Naive thymus-derived CD4-positive, alpha-beta T cell (primary cell): ENCODE measurements at regions not wholly inside any gene's neighbourhood (a gene's known extent, or its start where the extent isn't known, plus 50 kb on each side); places are given as distances from the start of the nearest gene placed in this dataset.

Experiments used
- ATAC-seq: fragments of 150-1000 bp; cut with Tn5 transposase; 2 replicates; pipeline ENCODE4 v1.10.0; 2021; ENCODE audit warnings: mild to moderate bottlenecking, moderate library complexity
- CTCF ChIA-PET: fragments of 350-600 bp; sonication (Branson Sonifier 250); formaldehyde crosslinking; loops from one replicate; lab custom pipeline; 2021; ENCODE audit warnings: antibody characterized with exemption; lab: Charles Lee
- POLR2A ChIA-PET: fragments of 350-600 bp; sonication (Branson Sonifier 250); formaldehyde crosslinking; loops from one replicate; lab custom pipeline; 2021; ENCODE audit warnings: antibody characterized with exemption, inconsistent platforms; lab: Charles Lee
- DNase-seq, 9 donors: peaks; one replicate each; pipeline versions ENCODE4 v3.0.0 to v3.0.0-alpha.2; 2020 to 2022; ENCODE audit warnings: mixed read lengths in 1 of 9
- H3K27ac ChIP-seq: one replicate; pipeline ENCODE4 v1.7.0; 2013; ENCODE audit warnings: mild to moderate bottlenecking, low read depth, low read length, moderate library complexity
- H3K27me3 ChIP-seq, 2 donors: one replicate each; pipeline ENCODE4 v1.7.0; 2013; ENCODE audit warnings: low read length in 2 of 2, mild to moderate bottlenecking in 2 of 2, moderate library complexity in 2 of 2; ENCODE audit not compliant: control insufficient read depth in 2 of 2, insufficient read depth in 2 of 2
- H3K36me3 ChIP-seq, 3 experiments: 1 replicate in 2 of 3; 2 replicates in 1 of 3; pipeline ENCODE4 v1.7.0; 2013; ENCODE audit warnings: low read length in 3 of 3, mild to moderate bottlenecking in 3 of 3, moderate library complexity in 1 of 3; ENCODE audit not compliant: insufficient read depth in 3 of 3, control insufficient read depth in 2 of 3
- H3K4me1 ChIP-seq, 2 donors: one replicate each; pipeline ENCODE4 v1.7.0; 2013; ENCODE audit warnings: low read length in 2 of 2, mild to moderate bottlenecking in 2 of 2, moderate library complexity in 1 of 2; ENCODE audit not compliant: control insufficient read depth in 2 of 2, insufficient read depth in 2 of 2
- H3K4me3 ChIP-seq: 2 replicates; pipeline ENCODE4 v1.7.0; 2013; ENCODE audit warnings: mild to moderate bottlenecking, low read length
- H3K9me3 ChIP-seq, 3 experiments: 1 replicate in 2 of 3; 2 replicates in 1 of 3; pipeline ENCODE4 v1.7.0; 2013; ENCODE audit warnings: low read length in 3 of 3; ENCODE audit not compliant: control insufficient read depth in 2 of 3
- H3K27ac Mint-ChIP-seq, 9 donors: one replicate each; pipeline ENCODE4 v1.8.0; 2020 to 2022; ENCODE audit warnings: mixed read lengths in 9 of 9, mild to moderate bottlenecking in 8 of 9, moderate library complexity in 5 of 9, inconsistent platforms in 2 of 9
- H3K27me3 Mint-ChIP-seq, 5 donors: one replicate each; pipeline ENCODE4 v1.8.0; 2021 to 2022; ENCODE audit warnings: mixed read lengths in 5 of 5, mild to moderate bottlenecking in 1 of 5
- H3K36me3 Mint-ChIP-seq, 5 donors: one replicate each; pipeline ENCODE4 v1.8.0; 2020 to 2022; ENCODE audit warnings: mixed read lengths in 5 of 5, mild to moderate bottlenecking in 3 of 5, inconsistent platforms in 1 of 5
- H3K4me1 Mint-ChIP-seq, 7 donors: one replicate each; pipeline ENCODE4 v1.8.0; 2020 to 2022; ENCODE audit warnings: mixed read lengths in 7 of 7, mild to moderate bottlenecking in 3 of 7, inconsistent platforms in 1 of 7
- H3K4me3 Mint-ChIP-seq, 10 donors: one replicate each; pipeline ENCODE4 v1.8.0; 2020 to 2022; ENCODE audit warnings: mild to moderate bottlenecking in 10 of 10, mixed read lengths in 10 of 10, moderate library complexity in 6 of 10, inconsistent platforms in 2 of 10
- H3K9me3 Mint-ChIP-seq, 11 donors: one replicate each; pipeline ENCODE4 v1.8.0; 2020 to 2022; ENCODE audit warnings: mixed read lengths in 11 of 11, mild to moderate bottlenecking in 4 of 11, inconsistent platforms in 1 of 11, moderate library complexity in 1 of 11
- intact Hi-C, 2 donors: fragments of 100-400 bp; cut with micrococcal nuclease; formaldehyde crosslinking; loops; one replicate each; pipeline ENCODE4 v1.15.1; 2023

DNA sequence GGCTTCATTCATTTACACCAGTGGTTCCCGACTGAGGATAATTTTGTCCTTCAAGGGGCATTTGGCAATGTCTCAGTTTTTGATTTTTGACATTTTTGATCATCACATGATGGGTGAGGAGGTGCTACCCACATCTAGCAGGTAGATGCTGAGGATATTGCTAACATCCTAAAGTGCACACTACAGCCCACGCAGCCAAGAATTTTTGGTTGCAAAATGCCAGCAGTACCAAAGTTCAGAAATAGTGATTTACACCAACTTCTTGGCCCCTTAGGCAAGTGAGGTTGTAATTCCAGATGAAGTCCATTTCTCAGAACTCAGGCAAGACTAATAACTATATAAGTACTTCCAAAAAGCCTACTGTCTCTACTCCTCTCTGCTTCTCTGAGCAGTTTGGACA is 80.1 kb upstream of the TSHZ2 start:
- Histone ChIP-seq H3K9me3 (no peaks in the 10 kb centered on the region), H3K27ac (no peak overlapping the region), H3K4me3 (no peak overlapping the region), H3K27me3 (no peaks in the 10 kb centered on the region), H3K36me3 (no peaks in the 10 kb centered on the region), H3K4me1 (no peaks in the 10 kb centered on the region)
- H3K27me3 Mint-ChIP-seq: peaks cover 0 to 12% (median 6%) of the 10 kb centered on the region in 5 donors
- intact Hi-C loops: no loop called here
- H3K9me3 Mint-ChIP-seq: peaks cover 0 to 14% (median 3%) of the 10 kb centered on the region in 11 donors
- no peak for ATAC-seq
- no peak for DNase-seq
- H3K27ac Mint-ChIP-seq: no peak overlapping the region
- POLR2A ChIA-PET: no interaction called here
- peaks cover 0 to 16% (median 9%) of the 10 kb centered on the region in 7 donors for H3K4me1 Mint-ChIP-seq
- CTCF ChIA-PET: no interaction called here
- no peak overlapping the region for H3K4me3 Mint-ChIP-seq
- H3K36me3 Mint-ChIP-seq: peaks cover 0 to 5% (median 0%) of the 10 kb centered on the region in 5 donors

DNA sequence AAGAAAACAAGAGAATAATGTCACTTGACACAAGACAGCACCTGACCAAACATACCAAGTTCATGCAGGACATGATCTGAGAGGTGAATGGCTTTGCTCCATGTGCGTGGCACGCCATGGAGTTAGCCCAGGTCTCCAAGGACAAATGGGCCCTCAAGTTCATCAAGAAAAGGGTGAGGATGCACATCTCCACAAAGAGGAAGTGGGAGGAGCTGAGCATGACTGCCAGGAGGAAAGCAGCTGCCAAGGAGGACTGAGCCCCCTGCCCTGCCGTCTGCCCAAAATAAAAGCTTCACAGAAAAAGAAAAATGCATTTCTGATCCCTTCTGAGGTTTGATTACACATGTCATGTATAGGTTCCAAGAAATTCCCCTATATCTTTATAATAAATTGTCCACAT is 82.0 kb upstream of the TSHZ2 start:
- Histone ChIP-seq H3K9me3 (no peaks in the 10 kb centered on the region), H3K36me3 (no peaks in the 10 kb centered on the region), H3K4me1 (no peaks in the 10 kb centered on the region), H3K27ac (no peak overlapping the region), H3K27me3 (no peaks in the 10 kb centered on the region), H3K4me3 (no peak overlapping the region)
- ChIA-PET POLR2A (interaction anchor here (0.6 kb wide), 1 partner anchor 21 kb away, joined by 5 read pairs; no protein-coding TSS in a partner anchor), CTCF (no interaction called here)
- intact Hi-C loops: no loop called here
- H3K27ac Mint-ChIP-seq: no peak overlapping the region
- peaks cover 0 to 4% (median 0%) of the 10 kb centered on the region in 5 donors for H3K36me3 Mint-ChIP-seq
- no peak overlapping the region for H3K4me3 Mint-ChIP-seq
- peaks cover 0 to 10% (median 4%) of the 10 kb centered on the region in 7 donors for H3K4me1 Mint-ChIP-seq
- H3K9me3 Mint-ChIP-seq: peaks cover 0 to 11% (median 2%) of the 10 kb centered on the region in 11 donors
- DNase-seq: no peak
- no peak for ATAC-seq
- peaks cover 0 to 14% (median 5%) of the 10 kb centered on the region in 5 donors for H3K27me3 Mint-ChIP-seq

DNA sequence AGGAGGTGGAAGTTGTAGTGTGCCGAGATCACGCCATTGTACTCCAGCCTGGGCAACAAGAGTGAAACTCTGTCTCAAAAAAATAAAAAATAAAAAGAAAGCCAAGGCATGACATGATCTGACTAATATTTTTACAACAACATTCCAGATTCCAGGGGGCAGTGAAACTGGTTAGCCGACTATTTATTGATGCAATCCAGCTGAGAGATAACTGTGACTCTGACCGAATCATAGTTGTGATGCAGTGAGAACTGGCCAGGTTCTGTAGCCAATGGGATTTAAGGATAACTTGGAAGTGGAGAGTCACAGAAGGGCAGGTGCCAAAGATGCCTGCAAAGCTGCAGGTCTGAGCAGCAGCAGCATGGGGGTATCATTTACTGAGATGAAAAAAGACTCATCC is 82.9 kb upstream of the TSHZ2 start:
- Histone ChIP-seq H3K9me3 (no peaks in the 10 kb centered on the region), H3K36me3 (no peaks in the 10 kb centered on the region), H3K4me3 (no peak overlapping the region), H3K27me3 (no peaks in the 10 kb centered on the region), H3K27ac (no peak overlapping the region), H3K4me1 (no peaks in the 10 kb centered on the region)
- H3K36me3 Mint-ChIP-seq: peaks cover 0 to 4% (median 0%) of the 10 kb centered on the region in 5 donors
- intact Hi-C loops: no loop called here
- DNase-seq (no peak), ATAC-seq (no peak)
- peaks cover 0 to 11% (median 2%) of the 10 kb centered on the region in 11 donors for H3K9me3 Mint-ChIP-seq
- ChIA-PET POLR2A (no interaction called here), CTCF (no interaction called here)
- no peak overlapping the region for H3K4me3 Mint-ChIP-seq
- H3K4me1 Mint-ChIP-seq: peaks cover 0 to 8% (median 0%) of the 10 kb centered on the region in 7 donors
- H3K27me3 Mint-ChIP-seq: peaks cover 0 to 14% (median 5%) of the 10 kb centered on the region in 5 donors
- no peak overlapping the region for H3K27ac Mint-ChIP-seq

DNA sequence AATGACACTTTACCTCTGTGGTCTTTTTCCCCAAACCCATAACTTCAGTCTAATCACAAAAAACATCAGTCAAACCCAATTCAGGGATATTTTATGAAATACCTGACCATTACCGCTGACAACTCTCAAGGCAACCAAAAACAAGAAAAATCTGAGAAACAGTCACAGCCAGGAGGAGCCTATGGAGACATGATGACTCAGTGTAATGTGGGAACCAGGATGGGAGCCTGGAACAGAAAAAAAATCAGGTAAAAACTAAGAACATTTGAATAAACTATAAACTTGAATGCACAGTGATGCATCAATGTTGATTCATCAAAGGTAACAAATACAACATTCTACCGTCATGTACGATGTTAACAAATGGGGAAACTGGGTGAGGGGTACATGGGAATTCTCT is 84.1 kb upstream of the TSHZ2 start:
- ATAC-seq (no peak), DNase-seq (no peak)
- H3K27me3 Mint-ChIP-seq: peaks cover 0 to 14% (median 5%) of the 10 kb centered on the region in 5 donors
- ChIA-PET CTCF (no interaction called here), POLR2A (no interaction called here)
- H3K36me3 Mint-ChIP-seq: peaks cover 0 to 4% (median 0%) of the 10 kb centered on the region in 5 donors
- H3K9me3 Mint-ChIP-seq: peaks cover 0 to 11% (median 2%) of the 10 kb centered on the region in 11 donors
- Histone ChIP-seq H3K36me3 (no peaks in the 10 kb centered on the region), H3K4me3 (no peak overlapping the region), H3K27ac (no peak overlapping the region), H3K9me3 (no peaks in the 10 kb centered on the region), H3K4me1 (no peaks in the 10 kb centered on the region), H3K27me3 (no peaks in the 10 kb centered on the region)
- peaks cover 0 to 5% (median 0%) of the 10 kb centered on the region in 7 donors for H3K4me1 Mint-ChIP-seq
- H3K4me3 Mint-ChIP-seq: no peak overlapping the region
- intact Hi-C loops: no loop called here
- H3K27ac Mint-ChIP-seq: no peak overlapping the region

DNA sequence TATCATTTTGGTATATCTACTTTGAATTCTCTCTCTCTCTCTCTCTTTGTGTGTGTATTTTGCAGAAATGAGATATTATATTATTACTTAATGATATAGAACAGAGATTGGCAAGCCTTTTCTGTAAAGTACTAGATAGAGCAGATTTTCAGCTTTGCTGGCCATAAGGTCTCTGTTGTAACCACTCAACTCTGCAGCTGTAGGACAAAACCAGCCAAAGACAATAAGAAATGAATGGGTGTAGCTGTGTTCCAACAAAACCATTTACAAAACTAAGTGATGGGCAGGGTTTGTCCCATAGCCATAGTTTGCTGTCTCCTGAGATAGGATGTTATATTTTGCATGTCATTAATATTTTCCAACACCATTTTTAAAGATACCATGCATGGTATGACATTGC is 91.2 kb upstream of the TSHZ2 start:
- ATAC-seq (no peak), DNase-seq (no peak)
- no peak overlapping the region for H3K27ac Mint-ChIP-seq
- H3K27me3 ChIP-seq: no peaks in the 10 kb centered on the region
- CTCF ChIA-PET: no interaction called here
- POLR2A ChIA-PET: no interaction called here
- H3K27me3 Mint-ChIP-seq: peaks cover 0 to 5% (median 0%) of the 10 kb centered on the region in 5 donors
- no peaks in the 10 kb centered on the region for H3K36me3 Mint-ChIP-seq
- intact Hi-C loops: no loop called here
- peaks cover 0 to 10% (median 2%) of the 10 kb centered on the region in 11 donors for H3K9me3 Mint-ChIP-seq
- no peaks in the 10 kb centered on the region for H3K9me3 ChIP-seq
- H3K36me3 ChIP-seq: no peaks in the 10 kb centered on the region
- H3K4me1 Mint-ChIP-seq: no peaks in the 10 kb centered on the region
- H3K27ac ChIP-seq: no peak overlapping the region
- no peak overlapping the region for H3K4me3 Mint-ChIP-seq
- H3K4me1 ChIP-seq: no peaks in the 10 kb centered on the region
- no peak overlapping the region for H3K4me3 ChIP-seq

DNA sequence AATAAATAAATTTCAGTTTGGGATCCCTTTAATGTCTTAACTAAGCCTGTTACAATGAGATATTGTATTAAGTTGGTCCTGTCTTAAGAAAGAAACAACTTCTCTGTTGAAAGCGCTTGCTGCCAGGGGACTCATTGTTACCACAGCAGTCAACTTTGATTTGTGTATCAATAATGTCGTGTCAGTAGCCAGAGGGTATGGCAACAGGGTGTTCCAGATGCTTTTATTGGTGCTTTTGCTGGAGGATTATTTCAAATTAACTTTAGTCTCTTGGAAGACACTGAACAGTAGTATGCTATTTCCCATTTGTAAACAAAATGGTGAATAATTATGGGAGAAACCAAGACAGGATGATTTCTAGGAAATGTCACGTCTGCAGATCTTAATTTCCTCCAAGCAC is 91.9 kb upstream of the TSHZ2 start:
- H3K4me3 ChIP-seq: no peak overlapping the region
- POLR2A ChIA-PET: no interaction called here
- CTCF ChIA-PET: no interaction called here
- H3K27ac ChIP-seq: no peak overlapping the region
- DNase-seq: no peak
- Mint-ChIP-seq H3K9me3 (peaks cover 0 to 10% (median 2%) of the 10 kb centered on the region in 11 donors), H3K36me3 (no peaks in the 10 kb centered on the region), H3K27me3 (peaks cover 0 to 5% (median 0%) of the 10 kb centered on the region in 5 donors), H3K4me1 (peaks cover 0 to 2% (median 0%) of the 10 kb centered on the region in 7 donors), H3K4me3 (no peak overlapping the region), H3K27ac (no peak overlapping the region)
- ATAC-seq: no peak
- no peaks in the 10 kb centered on the region for H3K27me3 ChIP-seq
- intact Hi-C loops: no loop called here
- H3K4me1 ChIP-seq: no peaks in the 10 kb centered on the region
- H3K9me3 ChIP-seq: no peaks in the 10 kb centered on the region
- H3K36me3 ChIP-seq: no peaks in the 10 kb centered on the region

DNA sequence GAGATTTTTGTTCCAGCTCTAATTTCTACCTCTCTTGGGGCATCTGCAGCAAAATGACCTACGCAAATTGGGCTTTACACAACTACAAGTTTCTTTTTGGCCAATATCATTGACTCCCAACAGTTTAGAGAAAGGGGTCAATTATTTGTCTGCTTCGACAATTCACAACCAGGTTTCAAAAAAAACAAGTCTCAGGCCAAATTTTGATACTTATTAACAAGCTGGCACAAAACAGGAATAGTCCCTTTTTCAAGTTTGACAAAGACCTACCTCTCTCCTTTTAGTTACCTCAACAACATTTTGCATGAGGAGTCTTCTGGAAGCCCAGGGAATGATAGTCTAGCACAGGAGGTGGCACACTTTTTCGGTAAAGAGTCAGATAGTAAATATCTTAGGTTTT is 97.9 kb upstream of the TSHZ2 start:
- Mint-ChIP-seq H3K4me1 (peaks cover 0 to 4% (median 0%) of the 10 kb centered on the region in 7 donors), H3K9me3 (peaks cover 0 to 6% (median under 1%) of the 10 kb centered on the region in 11 donors), H3K36me3 (no peaks in the 10 kb centered on the region), H3K4me3 (no peak overlapping the region), H3K27ac (no peak overlapping the region), H3K27me3 (no peaks in the 10 kb centered on the region)
- Histone ChIP-seq H3K36me3 (no peaks in the 10 kb centered on the region), H3K27ac (no peak overlapping the region), H3K27me3 (no peaks in the 10 kb centered on the region), H3K9me3 (no peaks in the 10 kb centered on the region), H3K4me1 (no peaks in the 10 kb centered on the region), H3K4me3 (no peak overlapping the region)
- DNase-seq (no peak), ATAC-seq (no peak)
- intact Hi-C loops: no loop called here
- CTCF ChIA-PET: no interaction called here
- POLR2A ChIA-PET: interaction anchor here (0.6 kb wide), 1 partner anchor 324 kb away, joined by 3 read pairs; no protein-coding TSS in a partner anchor
